NB4 (cell line): ENCODE measurements at regions not wholly inside any gene's neighbourhood (a gene's known extent, or its start where the extent isn't known, plus 50 kb on each side); places are given as distances from the start of the nearest gene placed in this dataset.

Experiments
- CTCF ChIP-seq: IDR thresholded peaks from one replicate; pipeline ENCODE4 v1.5.1; 2012; ENCODE audit warnings: low read depth, low read length
- MAX ChIP-seq: IDR thresholded peaks from 2 replicates; pipeline ENCODE4 v1.6.1; 2011; ENCODE audit warnings: low read depth, low read length
- POLR2A ChIP-seq: IDR thresholded peaks from 2 replicates; pipeline ENCODE4 v1.6.1; 2011; ENCODE audit warnings: mild to moderate bottlenecking; ENCODE audit not compliant: insufficient read length; ENCODE audit errors: extremely low read depth

- no peak for TF ChIP-seq POLR2A
- TF ChIP-seq CTCF = no peak
- no peak for TF ChIP-seq MAX
These were observed 185.9 kb upstream of the RBM19 start for GRCh38 chr12:114152066-114152465.
